Gastroesophageal sphincter (tissue), 3 donors: ENCODE measurements at regions not wholly inside any gene's neighbourhood (a gene's known extent, or its start where the extent isn't known, plus 50 kb on each side); places are given as distances from the start of the nearest gene placed in this dataset.

ENCODE experiments used
- CTCF ChIP-seq, 4 experiments: fragments of 200-600 bp in 2 of 4; fragments of 450-650 bp in 2 of 4; sonication (generic) in 1 of 4; IDR thresholded peaks; one replicate each; pipeline ENCODE4 v1.5.1; 2017 to 2019; ENCODE audit warnings: antibody characterized with exemption in 4 of 4, mild to moderate bottlenecking in 2 of 4, moderate library complexity in 2 of 4
- EP300 ChIP-seq: sonication (generic); formaldehyde crosslinking; IDR thresholded peaks from one replicate; pipeline ENCODE4 v1.6.1; 2017; ENCODE audit warnings: antibody characterized with exemption, mild to moderate bottlenecking
- POLR2A ChIP-seq, 2 donors: fragments of 450-650 bp; IDR thresholded peaks; one replicate each; pipeline ENCODE4 v1.6.1; 2017; ENCODE audit warnings: antibody characterized with exemption in 2 of 2, mild to moderate bottlenecking in 2 of 2, moderate library complexity in 1 of 2
- POLR2AphosphoS5 ChIP-seq: sonication (generic); formaldehyde crosslinking; IDR thresholded peaks from one replicate; pipeline ENCODE4 v1.6.1; 2017; ENCODE audit warnings: antibody characterized with exemption

GRCh38 chr10:8874972-8875371 lies 820.5 kb downstream of the GATA3 start:
- TF ChIP-seq CTCF (IDR thresholded peaks at IDR 0.05) (no peak), POLR2A (IDR thresholded peaks at IDR 0.05) (no peak), POLR2AphosphoS5 (no peak), EP300 (no peak)
